Jurkat, Clone E6-1 (cell line): ENCODE measurements at regions not wholly inside any gene's neighbourhood (a gene's known extent, or its start where the extent isn't known, plus 50 kb on each side); places are given as distances from the start of the nearest gene placed in this dataset.
"Not testable (repeated sequence)": the region's sequence is repeated elsewhere in the genome, so short reads cannot be mapped to it uniquely, and the experiment has no call there.

ENCODE experiments used
- DNase-seq: peaks from one replicate; pipeline ENCODE4 v3.0.0-alpha.2; 2011; ENCODE audit warnings: low read depth, low spot score
- H3K4me3 ChIP-seq: 2 replicates; pipeline ENCODE4 v1.5.1; 2011; ENCODE audit warnings: mild to moderate bottlenecking, low read length, control low read depth, moderate library complexity

GRCh38 chr11:97732011-97732632 is 1288.6 kb upstream of the CNTN5 start:
- DNase-seq, result peak; percentile 0
- H3K4me3 ChIP-seq, result no peak overlapping the region

DNA sequence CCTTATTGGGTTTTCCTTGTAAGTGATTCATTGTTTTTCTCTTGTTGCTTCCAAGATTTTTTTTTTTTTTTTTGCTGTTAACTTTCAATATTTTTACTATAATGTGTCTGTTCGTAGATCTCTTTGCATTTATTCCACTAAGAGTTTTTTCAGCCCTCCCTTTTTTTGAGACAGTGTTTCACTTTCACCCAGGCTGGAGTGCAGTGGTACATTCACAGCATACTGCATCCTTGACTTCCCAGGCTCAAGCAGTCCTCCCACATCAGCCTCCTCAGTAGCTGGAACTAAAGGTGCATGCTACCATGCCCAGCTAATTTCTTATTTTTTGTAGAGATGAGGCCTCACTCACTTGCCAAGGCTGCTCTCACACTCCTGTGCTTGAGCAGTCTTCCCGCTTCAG is 1282.0 kb upstream of the CNTN5 start:
- no peak overlapping the region for H3K4me3 ChIP-seq
- no peak for DNase-seq

- no peak overlapping the region for H3K4me3 ChIP-seq
- DNase-seq, result no peak
These were observed 1280.6 kb upstream of the CNTN5 start for GRCh38 chr11:97739932-97740800.

GRCh38 chr11:97740801-97741151 is 1280.0 kb upstream of the CNTN5 start:
- no peak for DNase-seq
- no peak overlapping the region for H3K4me3 ChIP-seq

- no peak for DNase-seq
These were observed 1278.0 kb upstream of the CNTN5 start for GRCh38 chr11:97742717-97743116.

DNA sequence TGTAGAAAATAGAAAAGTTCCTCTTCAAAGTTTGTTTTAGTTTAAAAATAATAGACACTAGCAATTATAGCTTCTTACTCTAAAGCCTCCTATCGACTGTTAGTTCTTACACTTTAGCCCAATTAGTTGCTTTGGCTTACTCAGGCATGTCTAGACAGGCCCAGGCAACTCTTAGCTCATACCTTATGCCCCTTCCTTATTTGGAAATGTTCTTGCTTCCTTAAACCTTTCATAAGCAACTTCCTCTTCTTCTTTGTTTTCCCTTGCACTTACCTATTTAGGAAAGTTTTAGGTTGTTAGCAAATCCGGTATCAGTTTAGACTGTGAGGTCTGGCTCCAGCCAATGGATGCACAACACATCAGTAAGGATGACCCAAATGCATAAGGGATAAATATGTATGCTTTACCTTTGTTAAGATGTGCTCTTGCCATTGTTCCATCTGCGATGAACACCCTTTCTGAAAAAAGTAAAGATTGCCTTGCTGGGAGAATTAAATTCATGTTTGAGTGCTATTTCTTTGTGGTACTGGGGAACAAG is 1277.5 kb upstream of the CNTN5 start:
- no peak overlapping the region for H3K4me3 ChIP-seq
- DNase-seq, result no peak

More at GRCh38 chr11:97742717-97743116, 1278.0 kb upstream of the CNTN5 start:
- H3K4me3 ChIP-seq, result no peak overlapping the region

DNA sequence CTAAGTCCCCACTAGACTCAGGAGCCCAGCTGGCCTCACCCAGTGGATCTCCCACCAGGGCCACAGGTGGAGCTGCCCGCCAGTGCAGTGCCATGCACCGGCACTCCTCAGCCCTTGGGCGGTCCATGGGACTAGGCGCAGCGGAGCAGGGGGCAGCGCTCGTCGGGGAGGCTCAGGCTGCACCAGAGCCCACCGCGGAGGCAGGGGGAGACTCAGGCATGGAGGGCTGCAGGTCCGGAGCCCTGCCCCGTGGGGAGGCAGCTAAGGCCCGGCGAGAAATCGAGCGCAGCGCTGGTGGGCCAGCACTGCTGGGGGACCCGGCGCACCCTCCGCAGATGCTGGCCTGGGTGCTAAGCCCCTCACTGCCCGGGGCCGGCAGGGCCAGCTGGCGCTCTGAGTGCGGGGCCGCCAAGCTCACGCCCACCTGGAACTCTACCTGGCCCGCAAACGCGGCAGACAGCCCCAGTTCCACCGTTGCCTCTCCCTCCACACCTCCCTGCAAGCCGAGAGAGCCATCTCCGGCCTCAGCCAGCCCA is 1275.2 kb upstream of the CNTN5 start:
- no peak overlapping the region for H3K4me3 ChIP-seq

GRCh38 chr11:97746818-97747217 is 1273.9 kb upstream of the CNTN5 start:
- DNase-seq, result no peak

More for the DNA sequence above, 1275.2 kb upstream of the CNTN5 start:
- no peak for DNase-seq

GRCh38 chr11:97751405-97751804 is 1269.3 kb upstream of the CNTN5 start:
- no peak overlapping the region for H3K4me3 ChIP-seq
- no peak for DNase-seq

More at GRCh38 chr11:97746818-97747217, 1273.9 kb upstream of the CNTN5 start:
- H3K4me3 ChIP-seq, result no peak overlapping the region

DNA sequence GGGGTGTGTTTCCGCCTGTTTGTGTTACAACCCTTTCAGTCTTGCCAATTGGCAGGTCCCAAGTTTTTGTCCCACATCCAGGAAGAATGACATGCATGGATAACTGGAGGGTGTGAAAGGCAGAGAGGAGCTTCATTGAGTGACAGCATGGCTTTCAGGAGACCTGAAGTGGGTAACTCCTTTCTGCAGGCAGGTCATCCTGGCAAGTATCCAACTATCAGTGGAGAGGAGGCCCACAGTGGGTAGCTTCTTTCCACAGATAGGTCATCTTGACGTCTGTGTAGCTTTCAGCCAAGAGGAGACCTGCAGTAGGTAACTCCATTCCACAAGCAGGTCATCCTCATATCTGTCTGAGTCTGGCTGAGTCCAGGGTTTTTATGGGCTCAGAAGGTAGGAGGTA is 1268.8 kb upstream of the CNTN5 start:
- DNase-seq, result no peak
- no peak overlapping the region for H3K4me3 ChIP-seq

DNA sequence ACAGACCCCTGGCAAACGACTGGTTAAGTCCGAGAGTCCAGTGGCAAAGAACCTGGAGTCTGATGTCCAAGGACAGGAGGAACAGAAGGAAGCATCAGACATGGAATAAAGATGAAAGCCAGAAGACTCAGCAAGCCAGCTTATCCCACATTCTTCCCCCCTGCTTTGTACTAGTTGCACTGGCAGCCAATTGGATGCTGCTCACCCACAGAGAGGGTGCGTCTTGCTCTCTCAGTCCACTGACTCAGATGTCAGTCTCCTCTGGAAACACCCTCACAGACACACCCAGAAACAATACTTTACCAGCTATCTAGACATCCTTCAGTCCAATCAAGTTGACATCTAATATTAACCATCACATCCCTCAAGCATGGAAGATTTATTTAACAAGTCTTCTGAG is 1265.8 kb upstream of the CNTN5 start:
- H3K4me3 ChIP-seq, result no peak overlapping the region
- no peak for DNase-seq

DNA sequence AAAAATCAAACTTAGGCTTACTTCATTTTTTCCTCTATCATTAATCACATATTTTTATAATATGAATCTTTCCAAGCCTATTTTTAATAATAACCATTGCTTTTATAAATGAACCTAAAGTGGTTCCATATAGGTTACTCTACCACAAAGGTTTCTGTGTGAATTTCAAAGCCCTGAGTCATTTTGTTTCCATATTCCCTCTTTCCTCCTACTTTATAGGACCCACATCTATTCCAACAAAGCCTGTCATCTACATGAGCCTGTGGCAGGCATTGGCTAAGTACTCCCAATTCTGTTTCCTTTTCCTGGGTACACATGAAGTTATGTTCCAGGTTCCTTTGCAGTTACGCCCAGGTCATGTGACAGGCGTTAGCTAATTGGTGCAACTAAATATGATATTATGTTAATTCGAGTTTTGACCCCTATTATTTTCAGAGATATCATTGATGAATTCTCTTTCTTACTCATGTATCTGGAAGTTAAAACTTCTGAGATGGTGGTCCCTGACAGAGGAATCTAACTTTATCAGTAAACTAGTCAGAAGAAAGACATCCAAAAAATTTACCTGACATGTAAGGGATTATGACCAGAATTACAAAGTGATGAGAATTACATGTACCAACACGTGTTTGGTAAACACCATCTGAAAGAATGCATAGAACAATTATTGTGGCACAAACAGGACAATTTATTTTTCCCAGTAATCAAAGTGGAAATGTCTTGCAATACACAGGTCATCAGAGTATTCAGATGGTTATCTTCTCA is 1264.0 kb upstream of the CNTN5 start:
- DNase-seq, result no peak
- H3K4me3 ChIP-seq, result no peak overlapping the region

DNA sequence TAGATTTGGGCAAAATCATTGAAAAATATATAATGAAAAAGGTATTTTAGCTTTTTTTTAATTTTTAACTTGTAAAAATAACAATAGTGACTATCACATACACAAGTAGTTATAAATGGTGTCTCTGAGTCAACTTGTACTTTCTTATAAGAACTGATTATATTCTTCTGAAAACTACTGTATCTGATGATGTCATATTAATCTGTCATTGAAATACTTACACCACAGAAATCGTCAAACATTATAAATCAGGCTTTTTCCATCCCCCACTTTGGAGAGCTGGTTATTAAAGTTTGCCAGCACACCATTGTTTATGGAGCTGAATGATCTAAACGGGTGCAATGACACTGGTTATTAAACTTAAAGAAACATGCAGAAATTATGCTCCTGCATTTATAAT is 1259.6 kb upstream of the CNTN5 start:
- no peak for DNase-seq
- no peak overlapping the region for H3K4me3 ChIP-seq

GRCh38 chr11:97764193-97764592 is 1256.6 kb upstream of the CNTN5 start:
- no peak overlapping the region for H3K4me3 ChIP-seq
- no peak for DNase-seq

DNA sequence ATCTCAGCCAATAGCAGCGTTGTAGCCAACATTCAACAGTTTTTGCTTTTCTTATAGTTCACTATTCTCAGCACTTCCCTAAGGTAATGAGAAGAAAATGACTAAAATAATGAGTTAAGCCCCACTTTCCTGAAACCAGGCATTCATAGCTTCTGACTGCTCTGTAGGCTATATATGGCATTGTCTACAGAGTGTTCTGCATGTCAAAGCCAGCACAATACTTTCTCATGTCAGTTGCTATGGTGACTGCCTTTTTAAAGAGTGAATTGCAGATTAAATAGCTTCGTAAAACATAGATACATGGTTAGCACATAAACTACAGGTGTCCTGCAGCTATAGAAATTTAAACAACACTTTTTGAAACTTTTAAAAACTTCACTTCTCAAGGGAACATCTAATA is 1256.1 kb upstream of the CNTN5 start:
- DNase-seq, result no peak

GRCh38 chr11:97770570-97770969 is 1250.2 kb upstream of the CNTN5 start:
- no peak overlapping the region for H3K4me3 ChIP-seq
- DNase-seq, result no peak

More for the DNA sequence above, 1256.1 kb upstream of the CNTN5 start:
- no peak overlapping the region for H3K4me3 ChIP-seq

DNA sequence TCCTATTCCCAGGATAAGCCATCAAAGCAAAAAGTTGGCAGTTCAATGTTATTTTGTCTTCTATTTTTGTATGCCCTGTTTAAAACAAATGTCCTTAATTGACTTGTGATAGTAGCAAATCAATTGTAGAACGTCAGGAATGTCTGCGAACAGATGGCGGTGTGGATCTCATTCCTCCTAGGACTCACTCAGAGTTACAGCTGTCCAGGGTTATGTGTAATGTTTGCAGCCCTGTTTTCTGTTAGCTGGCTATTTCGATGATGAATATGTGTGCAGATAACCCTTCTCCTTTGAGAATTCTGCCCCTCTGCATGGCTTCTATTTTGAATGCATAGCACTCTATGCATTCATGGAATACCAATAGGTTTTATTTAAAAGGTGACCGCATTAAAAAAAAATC is 1248.0 kb upstream of the CNTN5 start:
- no peak overlapping the region for H3K4me3 ChIP-seq
- DNase-seq, result no peak

DNA sequence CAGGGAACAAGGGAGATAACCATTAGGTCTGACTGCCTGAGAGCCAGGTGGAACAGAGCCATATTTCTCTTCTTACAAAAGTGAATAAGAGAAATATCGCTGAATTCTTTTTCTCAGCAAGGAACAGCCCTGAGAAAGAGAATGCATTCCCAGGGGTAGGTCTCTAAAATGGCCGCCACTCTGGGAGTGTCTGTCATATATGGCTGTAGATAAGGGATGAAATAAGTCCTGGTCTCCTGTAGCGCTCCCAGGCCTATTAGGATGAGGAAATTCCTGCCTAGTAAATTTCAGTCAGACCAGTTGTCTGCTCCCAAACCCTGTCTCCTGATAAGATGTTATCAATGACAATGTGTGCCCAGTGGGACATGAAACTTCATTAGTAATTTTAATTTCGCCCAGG is 1236.4 kb upstream of the CNTN5 start:
- H3K4me3 ChIP-seq, DNase-seq: not testable (repeated sequence)

DNA sequence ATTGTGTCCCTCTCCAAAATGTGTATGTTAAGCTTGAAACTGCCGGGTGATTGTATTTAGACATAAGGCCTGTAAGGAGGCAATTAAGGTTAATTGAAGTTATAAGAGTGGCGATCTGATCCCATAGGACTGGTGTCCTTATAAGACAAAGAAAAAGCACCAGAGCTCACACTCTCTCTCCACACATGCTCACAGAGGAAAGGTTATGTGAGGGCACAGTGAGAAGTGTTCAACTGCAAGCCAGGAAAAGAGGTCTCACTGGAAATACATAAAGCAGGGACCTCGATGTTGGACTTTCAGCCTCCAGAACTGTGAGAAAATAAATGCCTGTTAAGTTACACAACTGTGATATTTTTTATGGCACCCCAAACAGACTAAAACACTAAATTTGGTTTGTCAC is 1233.8 kb upstream of the CNTN5 start:
- no peak overlapping the region for H3K4me3 ChIP-seq
- no peak for DNase-seq
